ENCODE measurements at regions not wholly inside any gene's neighbourhood (a gene's known extent, or its start where the extent isn't known, plus 50 kb on each side); places are given as distances from the start of the nearest gene placed in this dataset.

GRCh38 chr3:71887256-71887655 lies 102.3 kb upstream of the PROK2 start:
- TF ChIP-seq CTCF (conservative IDR thresholded peaks at IDR 0.05; ENCODE audit: low read depth, low read length) (no peak), EZH2 (IDR thresholded peaks at IDR 0.05; ENCODE audit: borderline replicate concordance, low read depth, low read length, poor library complexity, severe bottlenecking) (no peak)
